ENCODE measurements at regions not wholly inside any gene's neighbourhood (a gene's known extent, or its start where the extent isn't known, plus 50 kb on each side); places are given as distances from the start of the nearest gene placed in this dataset.

DNA sequence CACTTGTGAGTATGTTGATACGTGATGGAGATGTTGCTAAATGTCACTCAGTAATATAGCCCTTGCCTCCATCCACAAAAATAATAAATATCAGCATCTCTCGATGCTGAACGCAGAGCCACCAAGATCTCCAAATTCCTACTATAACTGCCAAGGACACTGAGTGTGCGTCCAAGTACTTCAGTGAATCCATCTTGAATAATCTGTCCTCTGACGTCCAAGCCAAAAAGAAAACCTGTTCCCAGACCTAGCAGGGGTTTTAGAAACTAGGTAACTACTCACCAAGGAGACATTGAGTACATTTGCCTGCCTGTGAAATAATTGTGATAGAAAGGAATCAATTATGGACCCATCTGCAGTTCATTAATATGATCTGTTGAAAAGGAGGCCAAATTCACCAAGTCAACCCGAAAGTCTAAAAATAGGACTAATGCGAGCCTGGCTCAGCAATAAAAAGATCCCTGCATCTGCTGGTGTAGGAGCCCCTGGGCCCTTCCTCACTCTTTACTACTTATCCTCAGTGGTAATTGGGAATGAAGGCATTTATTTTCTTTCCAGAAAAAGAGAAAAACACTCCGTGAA, 226.9 kb upstream of the IRF2BP2 start:
- TF ChIP-seq, protein P1, sequence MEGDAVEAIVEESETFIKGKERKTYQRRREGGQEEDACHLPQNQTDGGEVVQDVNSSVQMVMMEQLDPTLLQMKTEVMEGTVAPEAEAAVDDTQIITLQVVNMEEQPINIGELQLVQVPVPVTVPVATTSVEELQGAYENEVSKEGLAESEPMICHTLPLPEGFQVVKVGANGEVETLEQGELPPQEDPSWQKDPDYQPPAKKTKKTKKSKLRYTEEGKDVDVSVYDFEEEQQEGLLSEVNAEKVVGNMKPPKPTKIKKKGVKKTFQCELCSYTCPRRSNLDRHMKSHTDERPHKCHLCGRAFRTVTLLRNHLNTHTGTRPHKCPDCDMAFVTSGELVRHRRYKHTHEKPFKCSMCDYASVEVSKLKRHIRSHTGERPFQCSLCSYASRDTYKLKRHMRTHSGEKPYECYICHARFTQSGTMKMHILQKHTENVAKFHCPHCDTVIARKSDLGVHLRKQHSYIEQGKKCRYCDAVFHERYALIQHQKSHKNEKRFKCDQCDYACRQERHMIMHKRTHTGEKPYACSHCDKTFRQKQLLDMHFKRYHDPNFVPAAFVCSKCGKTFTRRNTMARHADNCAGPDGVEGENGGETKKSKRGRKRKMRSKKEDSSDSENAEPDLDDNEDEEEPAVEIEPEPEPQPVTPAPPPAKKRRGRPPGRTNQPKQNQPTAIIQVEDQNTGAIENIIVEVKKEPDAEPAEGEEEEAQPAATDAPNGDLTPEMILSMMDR (IDR thresholded peaks at IDR 0.05) = no peak
- TF ChIP-seq POLR2AphosphoS5 (IDR thresholded peaks at IDR 0.05; ENCODE audit: low read depth, low read length) (no peak), TCF7L2 (IDR thresholded peaks at IDR 0.05; ENCODE audit: low read depth, low read length) (no peak), SIN3A (IDR thresholded peaks at IDR 0.05; ENCODE audit: borderline replicate concordance, insufficient read depth, low read depth, low read length) (no peak)
- TF ChIP-seq, protein P2, sequence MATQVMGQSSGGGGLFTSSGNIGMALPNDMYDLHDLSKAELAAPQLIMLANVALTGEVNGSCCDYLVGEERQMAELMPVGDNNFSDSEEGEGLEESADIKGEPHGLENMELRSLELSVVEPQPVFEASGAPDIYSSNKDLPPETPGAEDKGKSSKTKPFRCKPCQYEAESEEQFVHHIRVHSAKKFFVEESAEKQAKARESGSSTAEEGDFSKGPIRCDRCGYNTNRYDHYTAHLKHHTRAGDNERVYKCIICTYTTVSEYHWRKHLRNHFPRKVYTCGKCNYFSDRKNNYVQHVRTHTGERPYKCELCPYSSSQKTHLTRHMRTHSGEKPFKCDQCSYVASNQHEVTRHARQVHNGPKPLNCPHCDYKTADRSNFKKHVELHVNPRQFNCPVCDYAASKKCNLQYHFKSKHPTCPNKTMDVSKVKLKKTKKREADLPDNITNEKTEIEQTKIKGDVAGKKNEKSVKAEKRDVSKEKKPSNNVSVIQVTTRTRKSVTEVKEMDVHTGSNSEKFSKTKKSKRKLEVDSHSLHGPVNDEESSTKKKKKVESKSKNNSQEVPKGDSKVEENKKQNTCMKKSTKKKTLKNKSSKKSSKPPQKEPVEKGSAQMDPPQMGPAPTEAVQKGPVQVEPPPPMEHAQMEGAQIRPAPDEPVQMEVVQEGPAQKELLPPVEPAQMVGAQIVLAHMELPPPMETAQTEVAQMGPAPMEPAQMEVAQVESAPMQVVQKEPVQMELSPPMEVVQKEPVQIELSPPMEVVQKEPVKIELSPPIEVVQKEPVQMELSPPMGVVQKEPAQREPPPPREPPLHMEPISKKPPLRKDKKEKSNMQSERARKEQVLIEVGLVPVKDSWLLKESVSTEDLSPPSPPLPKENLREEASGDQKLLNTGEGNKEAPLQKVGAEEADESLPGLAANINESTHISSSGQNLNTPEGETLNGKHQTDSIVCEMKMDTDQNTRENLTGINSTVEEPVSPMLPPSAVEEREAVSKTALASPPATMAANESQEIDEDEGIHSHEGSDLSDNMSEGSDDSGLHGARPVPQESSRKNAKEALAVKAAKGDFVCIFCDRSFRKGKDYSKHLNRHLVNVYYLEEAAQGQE (IDR thresholded peaks at IDR 0.05; ENCODE audit: insufficient read depth in 1 of 2, low read depth in 2 of 2, low read length in 1 of 2) = no peak

Measured in Panc1 (cell line).